Hepatocyte (in vitro differentiated cells): ENCODE measurements at regions not wholly inside any gene's neighbourhood (a gene's known extent, or its start where the extent isn't known, plus 50 kb on each side); places are given as distances from the start of the nearest gene placed in this dataset.

Experiments used
- DNase-seq: peaks from one replicate; pipeline ENCODE4 v3.0.0-alpha.2; 2016; ENCODE audit warnings: low spot score
- H2AFZ ChIP-seq: fragments of 200-600 bp; sonication (generic); 2 replicates; pipeline ENCODE4 v1.6.0; 2016; ENCODE audit warnings: antibody characterized with exemption, mild to moderate bottlenecking
- H3K27ac ChIP-seq: fragments of 200-600 bp; sonication (generic); 2 replicates; pipeline ENCODE4 v1.5.1; 2016; ENCODE audit warnings: mild to moderate bottlenecking
- H3K27me3 ChIP-seq: fragments of 200-600 bp; sonication (generic); 2 replicates; pipeline ENCODE4 v1.6.1; 2016
- H3K36me3 ChIP-seq: fragments of 200-600 bp; sonication (generic); replicated peaks from 2 replicates; pipeline ENCODE4 v1.5.1; 2016; ENCODE audit warnings: low read depth; ENCODE audit not compliant: insufficient read depth
- H3K4me1 ChIP-seq: fragments of 200-600 bp; sonication (generic); 2 replicates; pipeline ENCODE4 v1.5.1; 2016; ENCODE audit warnings: mild to moderate bottlenecking, moderate library complexity; ENCODE audit not compliant: insufficient read depth
- H3K4me2 ChIP-seq: fragments of 200-600 bp; sonication (generic); 2 replicates; pipeline ENCODE4 v1.6.0; 2016
- H3K4me3 ChIP-seq: fragments of 200-600 bp; sonication (generic); 2 replicates; pipeline ENCODE4 v1.5.1; 2016; ENCODE audit warnings: mild to moderate bottlenecking
- H3K79me2 ChIP-seq: fragments of 200-600 bp; sonication (generic); 2 replicates; pipeline ENCODE4 v1.6.0; 2017; ENCODE audit warnings: mild to moderate bottlenecking
- H3K9me2 ChIP-seq: fragments of 200-600 bp; sonication (generic); replicated peaks from 2 replicates; pipeline ENCODE4 v1.6.0; 2017; ENCODE audit warnings: mild to moderate bottlenecking; ENCODE audit not compliant: insufficient read depth
- H3K9me3 ChIP-seq: fragments of 200-600 bp; sonication (generic); 2 replicates; pipeline ENCODE4 v1.5.1; 2016; ENCODE audit warnings: low read depth, mild to moderate bottlenecking
- H4K20me1 ChIP-seq: fragments of 200-600 bp; sonication (generic); 2 replicates; pipeline ENCODE4 v1.6.0; 2016; ENCODE audit warnings: mild to moderate bottlenecking; ENCODE audit not compliant: insufficient read depth, poor library complexity, severe bottlenecking
- EZH2 ChIP-seq: fragments of 200-600 bp; sonication (generic); IDR thresholded peaks from 2 replicates; pipeline ENCODE4 v1.6.1; 2016; ENCODE audit warnings: antibody characterized with exemption, mild to moderate bottlenecking, borderline replicate concordance
- EZH2phosphoT487 ChIP-seq: fragments of 200-600 bp; sonication (generic); IDR thresholded peaks from one replicate; pipeline ENCODE4 v1.6.1; 2018; ENCODE audit warnings: antibody characterized with exemption, mild to moderate bottlenecking, low read depth, moderate library complexity; ENCODE audit not compliant: unreplicated experiment, severe bottlenecking
- WGBS: methylation state at CpG from one replicate; pipeline ENCODE4 v1.1.6; 2016; ENCODE audit warnings: low lambda C conversion rate; ENCODE audit errors: missing lambda C conversion rate; 5-methylcytosine and 5-hydroxymethylcytosine counted together
- TF ChIP-seq, protein P1 (sequence below): fragments of 200-600 bp; sonication (generic); IDR thresholded peaks from 2 replicates; pipeline ENCODE4 v1.5.1; 2016; ENCODE audit warnings: antibody characterized with exemption, mild to moderate bottlenecking; ENCODE audit not compliant: poor library complexity

DNA sequence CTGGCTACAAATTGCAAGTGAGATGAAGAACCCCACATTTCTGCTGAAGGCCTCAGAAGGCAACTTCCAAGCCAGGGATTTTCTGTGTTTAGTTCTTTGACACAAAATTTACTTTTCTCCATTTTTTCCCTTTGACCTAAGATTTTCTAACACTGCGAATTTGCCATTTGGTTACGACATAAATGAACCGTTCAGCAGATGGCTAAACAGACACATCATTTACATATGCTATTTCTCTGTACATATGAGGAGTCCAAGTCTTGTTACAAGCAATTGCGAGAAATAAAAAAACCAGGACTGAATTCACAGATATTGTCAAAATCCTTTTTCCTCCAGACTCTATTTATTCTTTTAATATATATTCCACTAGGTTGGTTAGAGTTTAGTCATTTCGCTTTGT lies 978.6 kb downstream of the NLGN4X start:
- Histone ChIP-seq H2AFZ (no peak overlapping the region), H3K27ac (no peak overlapping the region), H3K4me1 (no peaks in the 10 kb centered on the region), H3K4me3 (no peak overlapping the region), H4K20me1 (no peaks in the 10 kb centered on the region), H3K9me2 (peaks cover 6% of the 10 kb centered on the region), H3K36me3 (no peaks in the 10 kb centered on the region), H3K9me3 (no peaks in the 10 kb centered on the region), H3K27me3 (no peaks in the 10 kb centered on the region), H3K4me2 (no peak overlapping the region), H3K79me2 (no peaks in the 10 kb centered on the region)
- DNase-seq, result no peak
- WGBS, result 92% methylated on average over 5 of the region's 5 CpGs
- TF ChIP-seq EZH2, result no peak
- TF ChIP-seq, protein P1, sequence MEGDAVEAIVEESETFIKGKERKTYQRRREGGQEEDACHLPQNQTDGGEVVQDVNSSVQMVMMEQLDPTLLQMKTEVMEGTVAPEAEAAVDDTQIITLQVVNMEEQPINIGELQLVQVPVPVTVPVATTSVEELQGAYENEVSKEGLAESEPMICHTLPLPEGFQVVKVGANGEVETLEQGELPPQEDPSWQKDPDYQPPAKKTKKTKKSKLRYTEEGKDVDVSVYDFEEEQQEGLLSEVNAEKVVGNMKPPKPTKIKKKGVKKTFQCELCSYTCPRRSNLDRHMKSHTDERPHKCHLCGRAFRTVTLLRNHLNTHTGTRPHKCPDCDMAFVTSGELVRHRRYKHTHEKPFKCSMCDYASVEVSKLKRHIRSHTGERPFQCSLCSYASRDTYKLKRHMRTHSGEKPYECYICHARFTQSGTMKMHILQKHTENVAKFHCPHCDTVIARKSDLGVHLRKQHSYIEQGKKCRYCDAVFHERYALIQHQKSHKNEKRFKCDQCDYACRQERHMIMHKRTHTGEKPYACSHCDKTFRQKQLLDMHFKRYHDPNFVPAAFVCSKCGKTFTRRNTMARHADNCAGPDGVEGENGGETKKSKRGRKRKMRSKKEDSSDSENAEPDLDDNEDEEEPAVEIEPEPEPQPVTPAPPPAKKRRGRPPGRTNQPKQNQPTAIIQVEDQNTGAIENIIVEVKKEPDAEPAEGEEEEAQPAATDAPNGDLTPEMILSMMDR, result no peak
- no peak for TF ChIP-seq EZH2phosphoT487

DNA sequence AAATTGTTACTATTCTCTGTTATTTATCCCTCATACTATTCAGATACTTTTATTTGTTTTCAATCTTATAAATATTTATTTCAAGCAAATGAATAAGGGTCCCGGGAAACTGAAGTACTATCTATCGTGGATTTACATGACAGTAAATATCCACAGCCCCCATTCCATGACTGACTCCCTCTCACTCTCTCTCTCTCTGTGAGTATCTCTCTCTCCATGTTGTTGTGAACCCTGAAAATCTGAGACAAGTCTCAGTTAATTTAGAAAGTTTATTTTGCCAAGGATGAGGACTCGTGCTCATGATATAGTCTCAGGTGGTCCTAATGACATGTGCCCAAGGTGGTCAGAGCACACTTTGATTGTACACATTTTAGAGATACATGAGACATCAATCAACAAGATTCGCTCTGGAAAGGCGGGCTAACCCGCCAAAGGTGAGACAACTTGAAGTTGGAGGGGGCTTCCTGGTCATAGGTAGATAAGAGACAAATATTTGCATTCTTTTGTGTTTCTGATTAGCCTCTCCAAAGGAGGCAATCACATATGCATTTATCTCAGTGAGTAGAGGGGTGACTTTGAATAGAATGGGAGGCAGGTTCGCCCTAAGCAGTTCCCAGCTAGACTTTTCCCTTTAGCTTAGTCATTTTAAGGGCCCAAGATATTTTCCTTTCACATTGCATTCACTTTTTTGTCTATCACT lies 986.4 kb downstream of the NLGN4X start:
- Histone ChIP-seq H3K27ac (no peak overlapping the region), H3K4me1 (no peaks in the 10 kb centered on the region), H3K79me2 (no peaks in the 10 kb centered on the region), H3K4me3 (no peak overlapping the region), H3K36me3 (no peaks in the 10 kb centered on the region), H3K4me2 (no peak overlapping the region), H2AFZ (no peak overlapping the region), H4K20me1 (no peaks in the 10 kb centered on the region), H3K27me3 (no peaks in the 10 kb centered on the region), H3K9me3 (no peaks in the 10 kb centered on the region), H3K9me2 (no peaks in the 10 kb centered on the region)
- TF ChIP-seq EZH2phosphoT487 (no peak), EZH2 (no peak)
- TF ChIP-seq, protein P1, result no peak
- DNase-seq, result no peak
- WGBS, result 37% methylated on average over 7 of the region's 7 CpGs

DNA sequence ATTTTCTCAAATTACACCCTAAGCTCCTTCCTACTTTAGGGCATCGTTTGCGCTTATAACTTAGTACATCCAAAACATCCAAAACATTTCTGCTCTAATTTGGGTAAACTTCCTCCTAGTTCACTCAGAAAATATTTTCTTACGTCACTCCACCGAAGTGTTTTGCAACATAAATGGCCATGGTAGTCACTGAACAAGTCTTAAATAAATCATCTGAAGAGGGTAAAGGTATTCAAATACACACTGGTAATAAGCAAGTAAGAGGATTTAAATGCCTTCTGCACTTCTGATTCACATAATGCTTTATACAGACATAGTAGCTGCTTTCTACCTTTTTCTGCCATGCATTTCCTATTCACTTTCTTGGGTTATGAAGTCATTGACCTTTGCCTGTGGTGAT lies 991.9 kb downstream of the NLGN4X start:
- Histone ChIP-seq H3K9me2 (no peaks in the 10 kb centered on the region), H3K27me3 (no peaks in the 10 kb centered on the region), H3K27ac (no peak overlapping the region), H3K79me2 (no peaks in the 10 kb centered on the region), H3K9me3 (no peaks in the 10 kb centered on the region), H2AFZ (no peak overlapping the region), H3K4me1 (no peaks in the 10 kb centered on the region), H3K36me3 (no peaks in the 10 kb centered on the region), H3K4me3 (no peak overlapping the region), H3K4me2 (no peak overlapping the region), H4K20me1 (no peaks in the 10 kb centered on the region)
- TF ChIP-seq EZH2, result no peak
- TF ChIP-seq, protein P1, result no peak
- TF ChIP-seq EZH2phosphoT487, result no peak
- no peak for DNase-seq
- 84% methylated on average over 4 of the region's 4 CpGs for WGBS
